ENCODE measurements at regions not wholly inside any gene's neighbourhood (a gene's known extent, or its start where the extent isn't known, plus 50 kb on each side); places are given as distances from the start of the nearest gene placed in this dataset.

DNA sequence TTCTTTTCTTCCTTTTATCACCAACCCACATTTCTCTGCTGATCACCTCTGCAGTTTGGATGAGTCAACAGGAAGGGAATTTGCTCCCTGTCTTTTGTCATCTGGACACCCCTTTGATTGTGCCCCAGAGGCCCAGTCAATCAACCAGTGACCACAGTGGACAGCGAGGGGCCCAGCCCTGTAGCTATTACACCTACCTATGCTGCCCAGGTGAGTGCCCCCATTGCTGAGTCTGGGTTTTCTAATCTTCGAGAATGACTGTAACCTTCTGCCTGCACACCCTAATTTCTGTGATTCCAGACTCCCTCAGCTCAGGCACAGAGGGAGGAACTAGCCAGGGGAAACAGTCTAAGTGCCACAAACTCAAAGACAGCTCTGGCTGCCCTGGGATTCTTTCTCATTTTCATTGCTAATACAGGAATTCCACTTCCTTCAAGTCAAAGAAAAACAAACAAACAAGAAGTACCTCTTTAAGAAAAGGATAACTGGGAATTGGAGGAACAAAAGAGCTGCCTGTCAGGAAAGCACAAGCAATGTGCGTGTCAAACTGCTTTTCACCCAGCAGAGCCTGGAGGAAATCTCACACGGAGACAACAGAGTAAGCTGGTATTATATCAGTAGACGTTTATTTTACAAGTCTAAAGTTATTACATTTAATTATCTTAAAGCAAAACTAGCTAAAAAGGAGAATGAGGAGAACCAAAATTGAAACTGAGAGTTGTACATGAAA is 311.1 kb downstream of the AJAP1 start:
- TF ChIP-seq, protein P1, sequence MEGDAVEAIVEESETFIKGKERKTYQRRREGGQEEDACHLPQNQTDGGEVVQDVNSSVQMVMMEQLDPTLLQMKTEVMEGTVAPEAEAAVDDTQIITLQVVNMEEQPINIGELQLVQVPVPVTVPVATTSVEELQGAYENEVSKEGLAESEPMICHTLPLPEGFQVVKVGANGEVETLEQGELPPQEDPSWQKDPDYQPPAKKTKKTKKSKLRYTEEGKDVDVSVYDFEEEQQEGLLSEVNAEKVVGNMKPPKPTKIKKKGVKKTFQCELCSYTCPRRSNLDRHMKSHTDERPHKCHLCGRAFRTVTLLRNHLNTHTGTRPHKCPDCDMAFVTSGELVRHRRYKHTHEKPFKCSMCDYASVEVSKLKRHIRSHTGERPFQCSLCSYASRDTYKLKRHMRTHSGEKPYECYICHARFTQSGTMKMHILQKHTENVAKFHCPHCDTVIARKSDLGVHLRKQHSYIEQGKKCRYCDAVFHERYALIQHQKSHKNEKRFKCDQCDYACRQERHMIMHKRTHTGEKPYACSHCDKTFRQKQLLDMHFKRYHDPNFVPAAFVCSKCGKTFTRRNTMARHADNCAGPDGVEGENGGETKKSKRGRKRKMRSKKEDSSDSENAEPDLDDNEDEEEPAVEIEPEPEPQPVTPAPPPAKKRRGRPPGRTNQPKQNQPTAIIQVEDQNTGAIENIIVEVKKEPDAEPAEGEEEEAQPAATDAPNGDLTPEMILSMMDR (IDR thresholded peaks at IDR 0.05; ENCODE audit: low read depth, low read length, poor library complexity, severe bottlenecking) = no peak
- TF ChIP-seq EZH2phosphoT487 (IDR thresholded peaks at IDR 0.05; ENCODE audit: borderline replicate concordance, low read length) = no peak

Measured in DOHH2 (cell line).